H1 (cell line): ENCODE measurements at regions not wholly inside any gene's neighbourhood (a gene's known extent, or its start where the extent isn't known, plus 50 kb on each side); places are given as distances from the start of the nearest gene placed in this dataset.

Experiments used
- CEBPB ChIP-seq: IDR thresholded peaks from 2 replicates; pipeline ENCODE4 v1.6.1; 2012; ENCODE audit warnings: low read depth, low read length
- CHD1 ChIP-seq: IDR thresholded peaks from 2 replicates; pipeline ENCODE4 v1.6.1; 2012; ENCODE audit warnings: low read depth, low read length, improper control_type of control experiment
- CHD2 ChIP-seq: IDR thresholded peaks from 2 replicates; pipeline ENCODE4 v1.6.1; 2012; ENCODE audit warnings: low read length, improper control_type of control experiment
- CTCF ChIP-seq, 3 experiments: IDR thresholded peaks; 1 replicate in 2 of 3; 2 replicates in 1 of 3; pipeline versions ENCODE4 v1.5.1 to v1.6.1; 2011; ENCODE audit warnings: low read length in 3 of 3, mild to moderate bottlenecking in 3 of 3, inconsistent platforms in 2 of 3, low read depth in 1 of 3, moderate library complexity in 1 of 3; ENCODE audit not compliant: insufficient read depth in 1 of 3; ENCODE audit errors: control extremely low read depth in 1 of 3
- FOSL1 ChIP-seq: IDR thresholded peaks from 2 replicates; pipeline ENCODE4 v1.6.1; 2011; ENCODE audit warnings: mild to moderate bottlenecking, low read depth, low read length, moderate library complexity; ENCODE audit not compliant: insufficient read depth
- KDM5A ChIP-seq: fragments of 200-600 bp; IDR thresholded peaks from 2 replicates; pipeline ENCODE4 v1.7.1; 2012; ENCODE audit warnings: mild to moderate bottlenecking, low read length, inconsistent platforms, mixed read lengths
- MAFK ChIP-seq: IDR thresholded peaks from 2 replicates; pipeline ENCODE4 v1.6.1; 2012; ENCODE audit warnings: low read depth, mild to moderate bottlenecking, improper control_type of control experiment, low read length
- NANOG ChIP-seq: IDR thresholded peaks from 2 replicates; pipeline ENCODE4 v1.6.1; 2011; ENCODE audit warnings: low read length, low read depth, mild to moderate bottlenecking, inconsistent platforms; ENCODE audit not compliant: insufficient read depth, poor library complexity, severe bottlenecking
- POLR2A ChIP-seq, 2 experiments: IDR thresholded peaks; 1 replicate in 1 of 2; 2 replicates in 1 of 2; pipeline ENCODE4 v1.6.1; 2011; ENCODE audit warnings: low read depth in 2 of 2, low read length in 2 of 2, mild to moderate bottlenecking in 2 of 2; ENCODE audit errors: control extremely low read depth in 1 of 2
- POLR2AphosphoS5 ChIP-seq: IDR thresholded peaks from 2 replicates; pipeline ENCODE4 v1.6.1; 2011; ENCODE audit warnings: low read depth, low read length
- SIN3A ChIP-seq, 2 experiments: IDR thresholded peaks in 1 of 2; conservative IDR thresholded peaks in 1 of 2; 2 replicates each; pipeline ENCODE4 v1.6.1; 2011 to 2012; ENCODE audit warnings: low read length in 2 of 2, improper control_type of control experiment in 1 of 2, low read depth in 1 of 2, mild to moderate bottlenecking in 1 of 2
- TAF1 ChIP-seq: IDR thresholded peaks from 2 replicates; pipeline ENCODE4 v1.6.1; 2011; ENCODE audit warnings: mild to moderate bottlenecking, low read depth, low read length
- YY1 ChIP-seq: IDR thresholded peaks from 2 replicates; pipeline ENCODE4 v1.6.1; 2011; ENCODE audit warnings: low read depth, mild to moderate bottlenecking, low read length

GRCh38 chr7:9889554-9889953 is 1084.1 kb upstream of the PHF14 start:
- TF ChIP-seq CHD1 = no peak
- TF ChIP-seq SIN3A (conservative IDR thresholded peaks at IDR 0.05 in 1 of 2, IDR thresholded peaks at IDR 0.05 in 1 of 2; ENCODE audit: low read depth in 1 of 2, low read length in 2 of 2) = no peak
- no peak for TF ChIP-seq CTCF (IDR thresholded peaks at IDR 0.05; ENCODE audit: control extremely low read depth in 1 of 3, insufficient read depth in 1 of 3, low read depth in 1 of 3, low read length in 3 of 3)
- TF ChIP-seq YY1 = no peak
- no peak for TF ChIP-seq NANOG
- no peak for TF ChIP-seq POLR2A (IDR thresholded peaks at IDR 0.05; ENCODE audit: control extremely low read depth in 1 of 2, low read depth in 2 of 2, low read length in 2 of 2)
- TF ChIP-seq FOSL1 = no peak
- TF ChIP-seq KDM5A = no peak
- no peak for TF ChIP-seq TAF1
- TF ChIP-seq POLR2AphosphoS5 = no peak
- no peak for TF ChIP-seq CHD2
- no peak for TF ChIP-seq CEBPB
- no peak for TF ChIP-seq MAFK
